H9 (cell line): ENCODE measurements at regions not wholly inside any gene's neighbourhood (a gene's known extent, or its start where the extent isn't known, plus 50 kb on each side); places are given as distances from the start of the nearest gene placed in this dataset.

Experiments used
- DNase-seq: peaks from one replicate; pipeline ENCODE4 v3.0.0-alpha.2; 2017
- H2AFZ ChIP-seq: one replicate; pipeline ENCODE4 v1.6.1; 2013; ENCODE audit warnings: mild to moderate bottlenecking, low read length, control low read depth, moderate library complexity
- H2AK5ac ChIP-seq: 2 replicates; pipeline ENCODE4 v1.6.1; 2013; ENCODE audit warnings: low read length, control low read depth, mixed read lengths; ENCODE audit not compliant: insufficient read length
- H2BK120ac ChIP-seq: one replicate; pipeline ENCODE4 v1.6.1; 2013; ENCODE audit warnings: low read depth, mild to moderate bottlenecking, low read length, control low read depth, inconsistent platforms; ENCODE audit not compliant: poor library complexity, severe bottlenecking
- H2BK12ac ChIP-seq: 2 replicates; pipeline ENCODE4 v1.6.1; 2013; ENCODE audit warnings: low read length, control low read depth, mixed read lengths, low read depth; ENCODE audit not compliant: insufficient read length
- H2BK15ac ChIP-seq: 2 replicates; pipeline ENCODE4 v1.6.1; 2013; ENCODE audit warnings: low read depth, low read length, control low read depth
- H2BK20ac ChIP-seq: one replicate; pipeline ENCODE4 v1.6.1; 2013; ENCODE audit warnings: low read depth, mild to moderate bottlenecking, low read length, control low read depth, inconsistent platforms; ENCODE audit not compliant: poor library complexity, severe bottlenecking
- H2BK5ac ChIP-seq: 2 replicates; pipeline ENCODE4 v1.6.1; 2013; ENCODE audit warnings: low read length, control low read depth, mixed read lengths; ENCODE audit not compliant: insufficient read length
- H3K14ac ChIP-seq: 2 replicates; pipeline ENCODE4 v1.6.1; 2013; ENCODE audit warnings: low read length, control low read depth; ENCODE audit not compliant: insufficient read depth
- H3K18ac ChIP-seq: 2 replicates; pipeline ENCODE4 v1.6.1; 2013; ENCODE audit warnings: low read depth, mild to moderate bottlenecking, mixed read lengths, low read length, control low read depth; ENCODE audit not compliant: insufficient read length
- H3K23ac ChIP-seq: 2 replicates; pipeline ENCODE4 v1.6.1; 2013; ENCODE audit warnings: low read length, control low read depth, mixed read lengths, low read depth; ENCODE audit not compliant: insufficient read length
- H3K23me2 ChIP-seq: 2 replicates; pipeline ENCODE4 v1.6.1; 2013; ENCODE audit warnings: low read depth, mild to moderate bottlenecking, mixed read lengths, low read length, control low read depth; ENCODE audit not compliant: insufficient read length, poor library complexity, severe bottlenecking
- H3K27ac ChIP-seq: 2 replicates; pipeline ENCODE4 v1.5.1; 2013; ENCODE audit warnings: low read length, control low read depth, mixed read lengths, low read depth; ENCODE audit not compliant: insufficient read length
- H3K27me3 ChIP-seq: 2 replicates; pipeline ENCODE4 v1.6.1; 2013; ENCODE audit warnings: low read length, control low read depth, inconsistent platforms; ENCODE audit not compliant: insufficient read depth
- H3K4ac ChIP-seq: 2 replicates; pipeline ENCODE4 v1.6.1; 2013; ENCODE audit warnings: low read depth, mild to moderate bottlenecking, control low read depth, inconsistent platforms, low read length, moderate library complexity
- H3K4me1 ChIP-seq: 2 replicates; pipeline ENCODE4 v1.6.1; 2013; ENCODE audit warnings: low read length, control low read depth, inconsistent platforms; ENCODE audit not compliant: insufficient read depth
- H3K4me2 ChIP-seq: 2 replicates; pipeline ENCODE4 v1.6.1; 2013; ENCODE audit warnings: low read length, control low read depth, mixed read lengths; ENCODE audit not compliant: insufficient read length, insufficient read depth
- H3K56ac ChIP-seq: 2 replicates; pipeline ENCODE4 v1.6.1; 2013; ENCODE audit warnings: low read depth, mild to moderate bottlenecking, mixed read lengths, low read length, control low read depth; ENCODE audit not compliant: insufficient read length
- H3K79me1 ChIP-seq: 2 replicates; pipeline ENCODE4 v1.6.1; 2013; ENCODE audit warnings: low read depth, mild to moderate bottlenecking, moderate library complexity, low read length, control low read depth, inconsistent platforms; ENCODE audit not compliant: insufficient read depth, poor library complexity, severe bottlenecking
- H3K79me2 ChIP-seq: 2 replicates; pipeline ENCODE4 v1.6.1; 2013; ENCODE audit warnings: low read length, control low read depth, inconsistent platforms; ENCODE audit not compliant: insufficient read depth
- H3K9ac ChIP-seq: 2 replicates; pipeline ENCODE4 v1.6.1; 2013; ENCODE audit warnings: low read length, control low read depth, mixed read lengths; ENCODE audit not compliant: insufficient read length; ENCODE audit errors: extremely low read depth
- H3K9me3 ChIP-seq: one replicate; pipeline ENCODE4 v1.6.1; 2013; ENCODE audit warnings: low read depth, low read length, inconsistent platforms; ENCODE audit not compliant: control insufficient read depth
- H3T11ph ChIP-seq: one replicate; pipeline ENCODE4 v1.6.1; 2013; ENCODE audit warnings: mild to moderate bottlenecking, low read length, control low read depth, inconsistent platforms
- H4K20me1 ChIP-seq: one replicate; pipeline ENCODE4 v1.6.1; 2013; ENCODE audit not compliant: control insufficient read depth, insufficient read length, insufficient read depth
- H4K5ac ChIP-seq: 2 replicates; pipeline ENCODE4 v1.6.1; 2013; ENCODE audit warnings: low read depth, mild to moderate bottlenecking, mixed read lengths, low read length, control low read depth; ENCODE audit not compliant: insufficient read length
- H4K8ac ChIP-seq: replicated peaks from 2 replicates; pipeline ENCODE4 v1.6.1; 2013; ENCODE audit warnings: low read length, control low read depth, mixed read lengths, low read depth; ENCODE audit not compliant: insufficient read length
- H4K91ac ChIP-seq: 2 replicates; pipeline ENCODE4 v1.6.1; 2013; ENCODE audit warnings: low read depth, mild to moderate bottlenecking, moderate library complexity, mixed read lengths, low read length, control low read depth; ENCODE audit not compliant: insufficient read length
- H3K27ac Mint-ChIP-seq, 3 experiments: 2 replicates in 2 of 3; 3 replicates in 1 of 3; pipeline ENCODE4 v1.8.0; 2020 to 2021; ENCODE audit warnings: mixed read lengths in 3 of 3, mild to moderate bottlenecking in 1 of 3, moderate library complexity in 1 of 3
- H3K27me3 Mint-ChIP-seq: 2 replicates; pipeline ENCODE4 v1.8.0; 2021; ENCODE audit warnings: low read depth, mild to moderate bottlenecking, moderate library complexity, mixed read lengths
- H3K36me3 Mint-ChIP-seq, 3 experiments: 2 replicates in 2 of 3; 3 replicates in 1 of 3; pipeline ENCODE4 v1.8.0; 2020 to 2021; ENCODE audit warnings: low read depth in 3 of 3, mixed read lengths in 3 of 3; ENCODE audit not compliant: insufficient read depth in 1 of 3
- H3K4me1 Mint-ChIP-seq, 2 experiments: 2 replicates each; pipeline ENCODE4 v1.8.0; 2020; ENCODE audit warnings: mixed read lengths in 2 of 2
- H3K4me3 Mint-ChIP-seq, 2 experiments: 2 replicates in 1 of 2; 3 replicates in 1 of 2; pipeline ENCODE4 v1.8.0; 2020 to 2021; ENCODE audit warnings: mild to moderate bottlenecking in 2 of 2, mixed read lengths in 2 of 2, moderate library complexity in 1 of 2
- H3K9me3 Mint-ChIP-seq, 2 experiments: 2 replicates in 1 of 2; 3 replicates in 1 of 2; pipeline ENCODE4 v1.8.0; 2020; ENCODE audit warnings: mild to moderate bottlenecking in 2 of 2, mixed read lengths in 2 of 2, moderate library complexity in 1 of 2
- WGBS: extraction: QIAGEN DNeasy Blood & Tissue Kit; methylation state at CpG from one replicate; pipeline ENCODE4 v1.1.7; 2013; ENCODE audit warnings: missing lambda C conversion rate, low lambda C conversion rate, mixed read lengths; ENCODE audit not compliant: insufficient read length; ENCODE audit errors: extremely low coverage; 5-methylcytosine and 5-hydroxymethylcytosine counted together
- TF ChIP-seq, protein P1 (sequence below): fragments of 200-600 bp; sonication (generic); conservative IDR thresholded peaks from 3 replicates; pipeline ENCODE4 v1.8.0; 2021; ENCODE audit warnings: antibody characterized with exemption, mild to moderate bottlenecking

DNA sequence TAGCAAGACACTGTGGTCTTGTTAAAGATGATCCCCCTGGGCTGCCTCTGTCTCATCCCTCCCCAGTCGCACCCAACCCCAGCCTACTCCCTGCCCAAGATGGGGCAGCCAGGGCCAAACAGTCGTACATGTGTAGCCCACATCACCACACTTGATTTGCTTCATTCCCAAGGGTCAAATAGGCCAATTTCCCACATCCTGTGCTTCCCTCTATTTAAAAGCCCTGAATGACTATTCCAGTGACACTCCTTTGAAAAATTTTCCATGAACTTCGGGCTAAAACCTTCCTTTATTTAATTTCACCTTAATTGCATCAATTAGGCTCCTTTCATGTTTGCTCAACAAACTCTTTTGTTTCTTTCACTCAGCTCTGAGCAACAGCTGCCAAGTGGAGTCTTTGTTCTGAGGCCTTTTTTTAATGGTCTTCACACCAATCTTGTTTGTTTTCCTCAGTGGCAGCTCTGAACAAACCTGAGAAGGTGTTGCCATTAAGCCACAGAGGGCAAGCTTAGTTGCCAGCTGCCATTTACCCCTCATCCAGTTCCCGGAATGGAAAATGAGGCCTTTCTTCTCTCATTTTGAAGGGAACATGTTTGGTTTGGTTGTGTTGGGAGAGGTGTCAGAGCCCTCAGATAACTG is 126.9 kb downstream of the APIP start:
- no peaks in the 10 kb centered on the region for H3K79me1 ChIP-seq
- no peak overlapping the region for H3K56ac ChIP-seq
- H4K8ac ChIP-seq: no peak overlapping the region
- H3K27me3 ChIP-seq: no peaks in the 10 kb centered on the region
- H2BK12ac ChIP-seq: no peak overlapping the region
- H2BK15ac ChIP-seq: no peak overlapping the region
- no peak overlapping the region for H2BK5ac ChIP-seq
- H3K9me3 Mint-ChIP-seq: peaks cover 3 to 5% of the 10 kb centered on the region in 2 experiments; a peak in 4 of 5 replicates
- H3K4me2 ChIP-seq: no peak overlapping the region
- H3K4me3 Mint-ChIP-seq: no peak overlapping the region
- no peak overlapping the region for H4K91ac ChIP-seq
- H3K23ac ChIP-seq: no peak overlapping the region
- no peak for DNase-seq
- no peak overlapping the region for H2BK120ac ChIP-seq
- no peak overlapping the region for H2AFZ ChIP-seq
- no peak overlapping the region for H4K5ac ChIP-seq
- H3K23me2 ChIP-seq: no peaks in the 10 kb centered on the region
- H2AK5ac ChIP-seq: no peak overlapping the region
- no peaks in the 10 kb centered on the region for H3K27me3 Mint-ChIP-seq
- WGBS: no CpG with 5 or more reads among the region's 4 CpGs
- no peaks in the 10 kb centered on the region for H4K20me1 ChIP-seq
- H3K9me3 ChIP-seq: no peaks in the 10 kb centered on the region
- H3K4me1 ChIP-seq: peaks cover 2% of the 10 kb centered on the region; the same call in 1 of the 2 replicates
- H3K27ac Mint-ChIP-seq: no peak overlapping the region
- no peak overlapping the region for H3K9ac ChIP-seq
- H2BK20ac ChIP-seq: no peak overlapping the region
- no peak overlapping the region for H3K18ac ChIP-seq
- peaks cover 5 to 11% (median 8%) of the 10 kb centered on the region in 3 experiments for H3K36me3 Mint-ChIP-seq
- no peak overlapping the region for H3K4ac ChIP-seq
- H3T11ph ChIP-seq: no peak overlapping the region
- H3K14ac ChIP-seq: no peak overlapping the region
- peaks cover 14 to 20% of the 10 kb centered on the region in 2 experiments for H3K4me1 Mint-ChIP-seq
- no peak overlapping the region for H3K27ac ChIP-seq
- H3K79me2 ChIP-seq: no peaks in the 10 kb centered on the region
- TF ChIP-seq, protein P1, sequence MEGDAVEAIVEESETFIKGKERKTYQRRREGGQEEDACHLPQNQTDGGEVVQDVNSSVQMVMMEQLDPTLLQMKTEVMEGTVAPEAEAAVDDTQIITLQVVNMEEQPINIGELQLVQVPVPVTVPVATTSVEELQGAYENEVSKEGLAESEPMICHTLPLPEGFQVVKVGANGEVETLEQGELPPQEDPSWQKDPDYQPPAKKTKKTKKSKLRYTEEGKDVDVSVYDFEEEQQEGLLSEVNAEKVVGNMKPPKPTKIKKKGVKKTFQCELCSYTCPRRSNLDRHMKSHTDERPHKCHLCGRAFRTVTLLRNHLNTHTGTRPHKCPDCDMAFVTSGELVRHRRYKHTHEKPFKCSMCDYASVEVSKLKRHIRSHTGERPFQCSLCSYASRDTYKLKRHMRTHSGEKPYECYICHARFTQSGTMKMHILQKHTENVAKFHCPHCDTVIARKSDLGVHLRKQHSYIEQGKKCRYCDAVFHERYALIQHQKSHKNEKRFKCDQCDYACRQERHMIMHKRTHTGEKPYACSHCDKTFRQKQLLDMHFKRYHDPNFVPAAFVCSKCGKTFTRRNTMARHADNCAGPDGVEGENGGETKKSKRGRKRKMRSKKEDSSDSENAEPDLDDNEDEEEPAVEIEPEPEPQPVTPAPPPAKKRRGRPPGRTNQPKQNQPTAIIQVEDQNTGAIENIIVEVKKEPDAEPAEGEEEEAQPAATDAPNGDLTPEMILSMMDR: no peak
